Activated B cell treated with CpG ODN at 0.5 μM for 24 hours (primary cell): ENCODE measurements at regions not wholly inside any gene's neighbourhood (a gene's known extent, or its start where the extent isn't known, plus 50 kb on each side); places are given as distances from the start of the nearest gene placed in this dataset.

Experiments
- ATAC-seq: fragments of 200-7000 bp; cut with Tn5 transposase; one replicate; pipeline ENCODE4 v1.10.0; 2021; ENCODE audit warnings: low read depth, mild to moderate bottlenecking, moderate library complexity
- CTCF ChIA-PET: fragments of 350-600 bp; sonication (Branson Sonifier 250); formaldehyde crosslinking; loops from one replicate; lab custom pipeline; 2021; ENCODE audit warnings: antibody characterized with exemption; lab: Charles Lee
- POLR2A ChIA-PET: fragments of 350-600 bp; sonication (Branson Sonifier 250); formaldehyde crosslinking; loops from one replicate; lab custom pipeline; 2021; ENCODE audit warnings: antibody characterized with exemption; lab: Charles Lee
- DNase-seq: peaks from one replicate; pipeline ENCODE4 v3.0.0; 2022
- H3K27ac Mint-ChIP-seq: one replicate; pipeline ENCODE4 v1.8.0; 2020; ENCODE audit warnings: mixed read lengths
- H3K27me3 Mint-ChIP-seq: one replicate; pipeline ENCODE4 v1.8.0; 2021; ENCODE audit warnings: mixed read lengths
- H3K36me3 Mint-ChIP-seq: one replicate; pipeline ENCODE4 v1.8.0; 2021; ENCODE audit warnings: low read depth, mixed read lengths
- H3K4me1 Mint-ChIP-seq: one replicate; pipeline ENCODE4 v1.8.0; 2021; ENCODE audit warnings: mixed read lengths
- H3K4me3 Mint-ChIP-seq: one replicate; pipeline ENCODE4 v1.8.0; 2020; ENCODE audit warnings: mild to moderate bottlenecking, mixed read lengths
- H3K9me3 Mint-ChIP-seq: one replicate; pipeline ENCODE4 v1.8.0; 2020; ENCODE audit warnings: mixed read lengths
- intact Hi-C: fragments of 100-400 bp; cut with micrococcal nuclease; formaldehyde crosslinking; loops from one replicate; pipeline ENCODE4 v1.15.1; 2024
- TF ChIP-seq, protein P1 (sequence below): fragments of 200-600 bp; IDR thresholded peaks from one replicate; pipeline ENCODE4 v1.8.0; 2022; ENCODE audit warnings: antibody characterized with exemption, mild to moderate bottlenecking

DNA sequence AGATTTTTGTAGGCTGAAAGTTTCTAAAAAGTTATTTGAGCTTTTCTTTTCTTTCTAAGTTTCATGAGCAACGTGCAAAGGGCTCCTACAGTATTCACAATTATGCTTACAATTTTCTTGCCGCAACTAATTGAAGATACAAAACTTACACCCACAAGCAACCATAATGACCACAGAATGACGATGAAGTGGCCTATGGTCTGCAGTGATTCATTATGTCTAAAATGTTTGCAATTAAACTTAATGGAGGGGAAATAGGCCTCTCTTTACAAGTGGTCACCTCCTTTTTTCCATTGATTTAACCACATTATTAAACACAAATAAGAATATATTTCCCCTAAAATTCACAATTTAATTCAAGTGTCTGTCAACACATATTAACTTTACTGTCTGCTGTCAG is 732.6 kb upstream of the FLRT2 start:
- CTCF ChIA-PET: no interaction called here
- DNase-seq (no peak), ATAC-seq (no peak)
- POLR2A ChIA-PET: no interaction called here
- Mint-ChIP-seq H3K27ac (no peak overlapping the region), H3K4me1 (no peaks in the 10 kb centered on the region), H3K27me3 (no peaks in the 10 kb centered on the region), H3K9me3 (peaks cover 9% of the 10 kb centered on the region), H3K36me3 (no peaks in the 10 kb centered on the region), H3K4me3 (no peak overlapping the region)
- intact Hi-C loops: no loop called here
- TF ChIP-seq, protein P1, sequence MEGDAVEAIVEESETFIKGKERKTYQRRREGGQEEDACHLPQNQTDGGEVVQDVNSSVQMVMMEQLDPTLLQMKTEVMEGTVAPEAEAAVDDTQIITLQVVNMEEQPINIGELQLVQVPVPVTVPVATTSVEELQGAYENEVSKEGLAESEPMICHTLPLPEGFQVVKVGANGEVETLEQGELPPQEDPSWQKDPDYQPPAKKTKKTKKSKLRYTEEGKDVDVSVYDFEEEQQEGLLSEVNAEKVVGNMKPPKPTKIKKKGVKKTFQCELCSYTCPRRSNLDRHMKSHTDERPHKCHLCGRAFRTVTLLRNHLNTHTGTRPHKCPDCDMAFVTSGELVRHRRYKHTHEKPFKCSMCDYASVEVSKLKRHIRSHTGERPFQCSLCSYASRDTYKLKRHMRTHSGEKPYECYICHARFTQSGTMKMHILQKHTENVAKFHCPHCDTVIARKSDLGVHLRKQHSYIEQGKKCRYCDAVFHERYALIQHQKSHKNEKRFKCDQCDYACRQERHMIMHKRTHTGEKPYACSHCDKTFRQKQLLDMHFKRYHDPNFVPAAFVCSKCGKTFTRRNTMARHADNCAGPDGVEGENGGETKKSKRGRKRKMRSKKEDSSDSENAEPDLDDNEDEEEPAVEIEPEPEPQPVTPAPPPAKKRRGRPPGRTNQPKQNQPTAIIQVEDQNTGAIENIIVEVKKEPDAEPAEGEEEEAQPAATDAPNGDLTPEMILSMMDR: no peak

DNA sequence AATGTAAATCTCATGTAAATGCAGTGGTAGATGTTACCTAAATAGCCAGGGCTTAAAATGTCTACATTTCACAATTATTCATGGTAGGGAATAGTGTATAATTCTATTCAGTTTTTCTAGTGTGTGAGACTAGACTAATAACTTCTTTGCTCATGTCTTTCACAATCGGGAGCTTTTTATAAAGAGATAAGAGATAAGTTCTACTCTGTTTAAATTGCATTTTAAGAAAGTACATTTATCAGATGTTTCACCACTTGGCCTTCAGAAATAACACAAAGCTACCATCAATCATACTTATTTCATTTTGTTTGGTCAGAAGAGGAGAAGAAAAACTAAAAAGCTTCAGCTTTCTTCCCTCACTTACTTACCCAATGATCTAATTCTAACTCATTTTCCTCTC is 725.5 kb upstream of the FLRT2 start:
- Mint-ChIP-seq H3K27ac (no peak overlapping the region), H3K4me1 (no peaks in the 10 kb centered on the region), H3K36me3 (no peaks in the 10 kb centered on the region), H3K9me3 (peaks cover 2% of the 10 kb centered on the region), H3K27me3 (no peaks in the 10 kb centered on the region), H3K4me3 (no peak overlapping the region)
- intact Hi-C loops: no loop called here
- ChIA-PET CTCF (no interaction called here), POLR2A (no interaction called here)
- no peak for ATAC-seq
- DNase-seq: no peak
- TF ChIP-seq, protein P1: no peak

DNA sequence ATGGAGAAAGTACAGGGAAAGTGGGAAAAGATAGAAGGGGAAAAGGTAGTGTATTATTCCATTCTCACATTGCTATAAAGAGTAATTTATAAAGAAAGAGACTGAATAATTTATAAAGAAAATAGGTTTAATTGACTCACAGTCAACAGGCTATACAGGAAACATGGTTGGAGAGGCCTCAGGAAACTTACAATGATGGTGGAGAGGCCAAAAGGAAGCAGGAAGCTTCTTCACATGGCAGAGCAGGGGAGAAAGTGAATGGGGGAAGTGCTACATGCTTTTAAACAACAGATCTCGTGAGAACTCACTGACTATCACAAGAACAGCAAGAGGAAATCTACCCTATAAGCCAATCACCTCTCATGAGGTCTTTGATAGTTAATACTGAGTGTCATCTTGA is 725.0 kb upstream of the FLRT2 start:
- Mint-ChIP-seq H3K27ac (no peak overlapping the region), H3K4me1 (no peaks in the 10 kb centered on the region), H3K27me3 (no peaks in the 10 kb centered on the region), H3K9me3 (peaks cover 2% of the 10 kb centered on the region), H3K4me3 (no peak overlapping the region), H3K36me3 (no peaks in the 10 kb centered on the region)
- no peak for ATAC-seq
- no peak for DNase-seq
- TF ChIP-seq, protein P1: no peak
- ChIA-PET POLR2A (no interaction called here), CTCF (no interaction called here)
- intact Hi-C loops: no loop called here

DNA sequence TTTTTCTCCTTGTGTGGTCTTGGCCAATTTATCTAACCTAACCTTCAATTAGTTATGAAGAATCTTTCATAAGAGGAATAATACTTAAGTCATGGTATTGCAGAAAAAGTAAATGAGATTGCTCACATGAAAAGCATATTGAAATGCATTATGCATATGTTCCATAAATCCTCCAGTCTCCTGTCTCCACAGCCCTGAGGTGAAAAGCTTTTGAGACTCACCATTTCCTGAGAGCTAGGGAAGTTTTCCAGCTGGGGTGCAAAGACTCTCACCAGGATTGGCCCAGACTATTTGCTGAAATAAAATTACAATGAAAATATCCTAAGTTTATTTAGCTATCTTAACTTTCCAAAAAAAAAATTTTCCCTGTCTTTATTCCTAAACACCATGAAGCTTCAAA is 723.8 kb upstream of the FLRT2 start:
- Mint-ChIP-seq H3K4me3 (no peak overlapping the region), H3K4me1 (no peaks in the 10 kb centered on the region), H3K27me3 (no peaks in the 10 kb centered on the region), H3K9me3 (peaks cover 2% of the 10 kb centered on the region), H3K36me3 (no peaks in the 10 kb centered on the region), H3K27ac (no peak overlapping the region)
- no peak for DNase-seq
- intact Hi-C loops: no loop called here
- ChIA-PET CTCF (no interaction called here), POLR2A (no interaction called here)
- no peak for ATAC-seq
- TF ChIP-seq, protein P1: no peak

DNA sequence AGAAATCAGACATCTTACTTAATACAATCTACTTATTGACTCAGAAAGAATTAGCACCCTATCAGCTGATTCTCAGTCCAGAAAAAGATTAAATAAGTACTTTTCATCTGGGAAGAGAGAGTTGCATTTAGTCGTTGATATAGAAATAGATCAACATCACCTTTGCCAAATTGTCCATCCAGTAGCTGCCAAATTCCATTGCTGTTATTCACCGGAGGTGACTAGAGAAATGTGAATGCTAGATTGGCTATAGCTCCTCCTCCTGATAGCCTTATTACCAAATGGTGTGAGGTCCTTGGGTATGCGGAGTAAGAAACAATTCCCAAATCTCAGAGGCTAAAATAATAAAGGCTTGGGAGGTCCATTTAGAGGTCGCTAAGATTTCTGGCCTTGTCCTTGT is 723.3 kb upstream of the FLRT2 start:
- CTCF ChIA-PET: no interaction called here
- TF ChIP-seq, protein P1: no peak

More for the DNA sequence above, 723.3 kb upstream of the FLRT2 start:
- H3K27me3 Mint-ChIP-seq: no peaks in the 10 kb centered on the region
- H3K4me1 Mint-ChIP-seq: no peaks in the 10 kb centered on the region
- DNase-seq (no peak), ATAC-seq (no peak)
- intact Hi-C loops: no loop called here
- POLR2A ChIA-PET: no interaction called here
- H3K4me3 Mint-ChIP-seq: no peak overlapping the region
- H3K36me3 Mint-ChIP-seq: no peaks in the 10 kb centered on the region
- peaks cover 2% of the 10 kb centered on the region for H3K9me3 Mint-ChIP-seq
- no peak overlapping the region for H3K27ac Mint-ChIP-seq
